ENCODE measurements at regions not wholly inside any gene's neighbourhood (a gene's known extent, or its start where the extent isn't known, plus 50 kb on each side); places are given as distances from the start of the nearest gene placed in this dataset.

- intact Hi-C loops (cut with micrococcal nuclease; ENCODE audit: unreplicated experiment), result no loop called here
- no peak overlapping the region for H2AFZ ChIP-seq (ENCODE audit: control insufficient read depth, low read depth, low read length)
- no peaks in the 10 kb centered on the region for H3K36me3 ChIP-seq (ENCODE audit: control insufficient read depth in 2 of 2, insufficient read depth in 2 of 2, low read length in 1 of 2)
- H3K4me3 ChIP-seq, result no peak overlapping the region
- SMC1A ChIA-PET (ENCODE audit: uncharacterized antibody, unreplicated experiment), result interaction anchor here (0.7 to 1.8 kb wide), 6 partner anchors 13 to 578 kb away, joined by 3 to 4 read pairs (median 3); no protein-coding TSS in a partner anchor
- no peaks in the 10 kb centered on the region for H3K4me1 ChIP-seq (ENCODE audit: control insufficient read depth, insufficient read depth, low read length)
- 42% methylated on average over 5 of the region's 5 CpGs for WGBS (ENCODE audit: insufficient coverage, insufficient replicate concordance, low lambda C conversion rate, missing lambda C conversion rate)
- H4K20me1 ChIP-seq (ENCODE audit: control insufficient read depth, insufficient read depth), result no peaks in the 10 kb centered on the region
- no peak for FAIRE-seq
- in situ Hi-C loops (cut with MboI), result no loop called here
- RAD21 ChIA-PET (ENCODE audit: unreplicated experiment), result interaction anchor here (0.9 kb wide), 1 partner anchor 79 kb away, joined by 3 read pairs; no protein-coding TSS in a partner anchor
- no peak overlapping the region for H3K27ac ChIP-seq (ENCODE audit: control insufficient read depth, insufficient read depth)
- TF ChIP-seq SUPT20H (IDR thresholded peaks at IDR 0.05; ENCODE audit: borderline replicate concordance, control insufficient read depth, low read depth, low read length) (no peak), MTA3 (IDR thresholded peaks at IDR 0.05; ENCODE audit: borderline replicate concordance, low read length) (no peak), MAX (IDR thresholded peaks at IDR 0.05; ENCODE audit: low read depth, low read length) (no peak), IKZF1 (conservative IDR thresholded peaks at IDR 0.05) (no peak), SP1 (IDR thresholded peaks at IDR 0.05; ENCODE audit: low read depth, low read length) (no peak), NFIC (IDR thresholded peaks at IDR 0.05; ENCODE audit: low read depth, low read length) (no peak), NKRF (conservative IDR thresholded peaks at IDR 0.05) (no peak), RELA (IDR thresholded peaks at IDR 0.05; ENCODE audit: borderline replicate concordance, partially characterized antibody) (no peak), MLLT1 (IDR thresholded peaks at IDR 0.05) (no peak), EZH2 (IDR thresholded peaks at IDR 0.05; ENCODE audit: borderline replicate concordance, control insufficient read depth, low read depth, low read length) (no peak), ZNF592 (IDR thresholded peaks at IDR 0.05) (no peak), CHD2 (IDR thresholded peaks at IDR 0.05; ENCODE audit: borderline replicate concordance, low read depth, low read length) (no peak), ZNF207 (IDR thresholded peaks at IDR 0.05; ENCODE audit: borderline replicate concordance) (no peak)
- no peaks in the 10 kb centered on the region for H3K79me2 ChIP-seq (ENCODE audit: control insufficient read depth, insufficient read depth, low read length)
- 0 out of 4 replicates have a peak, but pooled peaks cover 0 to 3% of the 10 kb centered on the region in 2 experiments for H3K27me3 ChIP-seq (replicated peaks in 1 of 2; ENCODE audit: control insufficient read depth in 2 of 2, insufficient read depth in 2 of 2, low read length in 1 of 2)
- CTCF ChIA-PET, result interaction anchor here (0.8 to 2.1 kb wide), 4 partner anchors 13 to 452 kb away, joined by 3 to 8 read pairs (median 4); no protein-coding TSS in a partner anchor
- BruUV-seq (replicated peaks), result no TSS peak
- no peak overlapping the region for H3K4me2 ChIP-seq (ENCODE audit: control insufficient read depth, insufficient read depth)
- H3K9ac ChIP-seq (ENCODE audit: control insufficient read depth, insufficient read depth, low read length), result no peak overlapping the region
- POLR2A ChIA-PET, result no interaction called here
- ATAC-seq, result no peak
- no peak for DNase-seq (ENCODE audit: low read depth, low spot score)
- no peaks in the 10 kb centered on the region; the same call in 2 of the 3 replicates for H3K9me3 ChIP-seq (replicated peaks; ENCODE audit: control insufficient read depth, insufficient read depth, low read length)
Measured at GRCh38 chr4:138103597-138104283, 138.4 kb downstream of the SLC7A11 start.

All from GM12878 (cell line).